Heart left ventricle (tissue), 16 donors: ENCODE measurements at regions not wholly inside any gene's neighbourhood (a gene's known extent, or its start where the extent isn't known, plus 50 kb on each side); places are given as distances from the start of the nearest gene placed in this dataset.

Experiments used
- ATAC-seq, 4 donors: fragments of 200-7000 bp; cut with Tn5 transposase; one replicate each; pipeline ENCODE4 v1.9.1; 2020 to 2022; ENCODE audit warnings: moderate library complexity in 4 of 4, mild to moderate bottlenecking in 3 of 4, moderate number of reproducible peaks in 1 of 4
- DNase-seq, 5 donors: peaks; one replicate each; pipeline ENCODE4 v3.0.0-alpha.2; 2020
- H3K27ac ChIP-seq, 12 donors: fragments of 200-600 bp; sonication (generic) in 4 of 12; one replicate each; pipeline versions ENCODE4 v1.5.0 to v1.8.0; 2016 to 2022; ENCODE audit warnings: mild to moderate bottlenecking in 2 of 12
- H3K27me3 ChIP-seq, 9 donors: fragments of 200-600 bp; sonication (generic) in 2 of 9; one replicate each; pipeline versions ENCODE4 v1.5.1 to v1.8.0; 2016 to 2022; ENCODE audit warnings: mild to moderate bottlenecking in 3 of 9
- H3K36me3 ChIP-seq, 9 donors: fragments of 200-600 bp; sonication (generic) in 2 of 9; one replicate each; pipeline versions ENCODE4 v1.5.0 to v1.8.0; 2018 to 2022; ENCODE audit warnings: mild to moderate bottlenecking in 2 of 9
- H3K4me1 ChIP-seq, 12 donors: fragments of 200-600 bp; sonication (generic) in 4 of 12; one replicate each; pipeline versions ENCODE4 v1.5.0 to v1.8.0; 2016 to 2022; ENCODE audit warnings: mild to moderate bottlenecking in 3 of 12
- H3K4me3 ChIP-seq, 12 donors: fragments of 200-600 bp; sonication (generic) in 4 of 12; one replicate each; pipeline versions ENCODE4 v1.5.0 to v1.8.0; 2017 to 2022; ENCODE audit warnings: mild to moderate bottlenecking in 9 of 12, moderate library complexity in 4 of 12
- H3K9me3 ChIP-seq, 12 donors: fragments of 200-600 bp; sonication (generic) in 4 of 12; one replicate each; pipeline versions ENCODE4 v1.5.0 to v1.8.0; 2016 to 2022; ENCODE audit warnings: mild to moderate bottlenecking in 1 of 12
- CTCF ChIP-seq, 12 donors: fragments of 200-600 bp; sonication (generic) in 4 of 12; IDR thresholded peaks; one replicate each; pipeline versions ENCODE4 v1.5.0 to v1.8.0; 2018 to 2022; ENCODE audit warnings: antibody characterized with exemption in 12 of 12, mild to moderate bottlenecking in 5 of 12
- POLR2A ChIP-seq, 2 donors: fragments of 450-650 bp; IDR thresholded peaks; one replicate each; pipeline ENCODE4 v1.6.1; 2017; ENCODE audit warnings: antibody characterized with exemption in 2 of 2, mild to moderate bottlenecking in 2 of 2, moderate library complexity in 2 of 2
- WGBS, 4 donors: extraction: QIAGEN DNeasy Blood & Tissue Kit in 2 of 4; methylation state at CpG; one replicate each; pipeline versions ENCODE4 v1.1.5 to v1.1.7; 2013 to 2018; 5-methylcytosine and 5-hydroxymethylcytosine counted together
- intact Hi-C, 10 donors: fragments of 100-400 bp; cut with DNase I; formaldehyde crosslinking; loops; one replicate each; pipeline versions ENCODE4 v1.11.1 to v1.14.2; 2022
- donor health status: ischemic (EF 13 %, LVEDD 7.1; RV severe dilation, severe dysfunction).
- donor health status: healthy with polysubstance abuse.
- donor health status: DM: no; HTN: yes; CAD: no.
- donor health status: DM: no; HTN: no; CAD: no.
- donor health status: ischemic (EF 25% LVEDD 6.9; RV normal size, moderate dysfunction).
- donor health status: ischemic (EF 25% LVEDD 5.7; RV mildly dilated, moderate dysfunction).
- donor health status: healthy.
- donor health status: DM: yes; HTN: yes; CAD: no.
- donor health status: ischemic (EF 35%, LVEDD 5.7; RV mildly dilated, moderate dysfunction).
- donor health status: nonischemic (EF 11% LVEDD 7.7; RV severe dilation, severe dysfunction).
- donor health status: DM: yes; HTN: yes; CAD: no.
- donor health status: PGD.
- donor health status: ischemic (EF 29% LVEDD 5.4; RV normal size, mild dysfunction).
- donor health status: nonischemic (EF 23%, LVEDD 6.1; RV moderate dilation, normal function).

- intact Hi-C loops, result no loop called here
- TF ChIP-seq POLR2A (IDR thresholded peaks at IDR 0.05) (no peak), CTCF (IDR thresholded peaks at IDR 0.05) (peak in 1 of 12 donors; percentile 6)
- DNase-seq (no peak), ATAC-seq (no peak)
- Histone ChIP-seq H3K36me3 (no peaks in the 10 kb centered on the region), H3K4me3 (no peak overlapping the region), H3K9me3 (no peaks in the 10 kb centered on the region), H3K27ac (no peak overlapping the region), H3K27me3 (peaks cover 0 to 5% (median 0%) of the 10 kb centered on the region in 9 donors), H3K4me1 (no peaks in the 10 kb centered on the region)
- 52 to 68% (median 59%) methylated on average over 4 of the region's 4 CpGs for WGBS, 4 donors
Observed at GRCh38 chr9:108412755-108413154, 443.0 kb downstream of the ACTL7B start.

GRCh38 chr9:108411632-108412031, 444.2 kb downstream of the ACTL7B start:
- ATAC-seq, result no peak
- peaks cover 0 to 5% (median 0%) of the 10 kb centered on the region in 9 donors for H3K27me3 ChIP-seq
- intact Hi-C loops, result no loop called here
- TF ChIP-seq POLR2A (IDR thresholded peaks at IDR 0.05) (no peak), CTCF (IDR thresholded peaks at IDR 0.05) (no peak)
- H3K4me3 ChIP-seq, result no peak overlapping the region
- DNase-seq, result no peak
- no peak overlapping the region for H3K27ac ChIP-seq
- WGBS, 4 donors, result 47 to 67% (median 57%) methylated on average over 1 of the region's 1 CpG
- H3K4me1 ChIP-seq, result no peaks in the 10 kb centered on the region
- no peaks in the 10 kb centered on the region for H3K9me3 ChIP-seq
- no peaks in the 10 kb centered on the region for H3K36me3 ChIP-seq

DNA sequence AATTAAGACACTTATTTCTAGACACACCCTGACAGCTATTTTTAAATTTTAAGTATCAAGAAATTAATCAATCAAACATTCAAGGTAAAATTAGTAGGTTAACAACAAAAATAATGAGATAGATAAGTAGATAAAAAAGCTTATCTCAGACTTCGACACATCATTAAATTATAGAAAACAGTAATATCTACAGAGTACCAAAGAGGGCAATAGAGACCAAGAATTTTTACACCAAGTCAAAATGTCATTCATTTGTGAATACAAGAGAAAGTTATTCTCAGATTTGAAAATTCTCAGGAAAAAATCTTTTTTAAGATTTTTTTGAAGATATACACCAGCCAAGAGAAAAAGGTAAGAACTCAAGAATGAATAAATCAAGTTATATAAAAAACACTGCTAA, 445.6 kb downstream of the ACTL7B start:
- H3K27me3 ChIP-seq, result peaks cover 0 to 5% (median 0%) of the 10 kb centered on the region in 9 donors
- intact Hi-C loops, result no loop called here
- 76 to 91% (median 81%) methylated on average over 1 of the region's 1 CpG for WGBS, 4 donors
- TF ChIP-seq POLR2A (IDR thresholded peaks at IDR 0.05) (no peak), CTCF (IDR thresholded peaks at IDR 0.05) (no peak)
- H3K4me1 ChIP-seq, result no peaks in the 10 kb centered on the region
- ATAC-seq, result no peak
- no peak overlapping the region for H3K4me3 ChIP-seq
- H3K9me3 ChIP-seq, result no peaks in the 10 kb centered on the region
- H3K36me3 ChIP-seq, result no peaks in the 10 kb centered on the region
- no peak overlapping the region for H3K27ac ChIP-seq
- DNase-seq, result no peak

GRCh38 chr9:108400297-108400696, 455.5 kb downstream of the ACTL7B start:
- Histone ChIP-seq H3K4me1 (no peaks in the 10 kb centered on the region), H3K4me3 (no peak overlapping the region), H3K27me3 (no peaks in the 10 kb centered on the region), H3K36me3 (no peaks in the 10 kb centered on the region), H3K27ac (no peak overlapping the region), H3K9me3 (peaks cover 0 to 8% (median 0%) of the 10 kb centered on the region in 12 donors)
- intact Hi-C loops, result no loop called here
- no peak for DNase-seq
- TF ChIP-seq POLR2A (IDR thresholded peaks at IDR 0.05) (no peak), CTCF (IDR thresholded peaks at IDR 0.05) (no peak)
- ATAC-seq, result no peak
